GM19324 (cell line): ENCODE measurements at regions not wholly inside any gene's neighbourhood (a gene's known extent, or its start where the extent isn't known, plus 50 kb on each side); places are given as distances from the start of the nearest gene placed in this dataset.
"Not testable (repeated sequence)": the region's sequence is repeated elsewhere in the genome, so short reads cannot be mapped to it uniquely, and the experiment has no call there.

Experiments
- ATAC-seq: cut with Tn5 transposase; IDR thresholded peaks from one replicate; pipeline ENCODE4 v1.9.1; 2021; ENCODE audit warnings: mild to moderate bottlenecking, moderate library complexity; ENCODE audit not compliant: unreplicated experiment, low FRiP score

DNA sequence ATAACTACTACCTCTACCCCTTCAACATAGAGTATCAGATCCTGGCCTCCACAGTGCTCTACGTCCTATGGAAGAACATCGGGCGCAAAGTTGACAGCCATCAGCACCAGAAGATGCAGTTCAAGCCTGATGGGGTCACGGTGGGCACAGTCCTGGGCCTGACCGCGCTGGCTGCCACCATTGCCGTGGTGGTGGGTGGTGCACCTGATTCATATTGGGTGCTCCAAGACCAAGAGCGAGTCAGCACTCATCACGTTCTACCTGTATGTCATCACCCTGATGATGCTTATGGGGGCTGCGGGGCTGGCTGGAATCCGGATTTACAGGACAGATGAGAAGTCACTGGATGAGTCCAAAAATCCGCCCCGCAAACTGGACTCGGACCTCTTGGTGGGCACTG, 846.4 kb downstream of the RPIA start:
- ATAC-seq, result not testable (repeated sequence)

DNA sequence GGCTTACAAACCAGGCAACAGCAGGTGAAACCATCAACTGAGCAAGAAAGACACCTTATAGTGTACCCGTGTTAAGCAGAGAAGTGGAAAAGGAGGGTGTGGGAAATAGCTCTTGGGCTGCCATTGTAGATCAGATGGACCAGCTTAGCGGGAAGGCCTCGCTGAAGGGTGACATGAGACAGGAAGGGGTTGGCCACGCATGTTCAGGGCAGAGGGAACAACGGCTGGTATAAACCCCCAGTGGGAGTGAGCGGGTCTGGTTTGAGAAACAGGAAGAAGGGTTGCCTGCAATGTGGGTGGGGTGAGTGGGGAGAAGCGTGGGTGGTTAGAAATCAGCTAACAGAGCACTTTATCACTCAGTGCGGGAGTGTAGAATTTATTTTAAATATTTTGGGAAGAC, 852.6 kb downstream of the RPIA start:
- ATAC-seq, result not testable (repeated sequence)

DNA sequence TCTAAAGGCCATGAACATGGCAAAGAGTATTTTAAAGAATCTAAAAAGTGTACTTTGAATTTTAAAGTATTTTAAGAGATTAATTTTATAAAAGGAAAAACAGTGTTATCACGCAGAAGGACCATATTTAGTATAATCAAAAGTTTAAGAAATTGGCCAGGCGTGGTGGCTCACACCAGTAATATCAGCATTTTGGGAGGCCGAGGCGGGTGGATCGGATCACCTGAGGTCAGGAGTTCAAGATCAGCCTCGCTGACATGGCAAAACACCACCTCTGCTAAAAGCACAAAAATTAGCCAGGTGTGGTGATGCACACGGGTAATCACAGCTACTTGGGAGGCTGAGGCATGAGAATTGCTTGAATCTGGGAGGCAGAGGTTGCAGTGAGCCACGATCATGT, 887.7 kb downstream of the RPIA start:
- not testable (repeated sequence) for ATAC-seq

DNA sequence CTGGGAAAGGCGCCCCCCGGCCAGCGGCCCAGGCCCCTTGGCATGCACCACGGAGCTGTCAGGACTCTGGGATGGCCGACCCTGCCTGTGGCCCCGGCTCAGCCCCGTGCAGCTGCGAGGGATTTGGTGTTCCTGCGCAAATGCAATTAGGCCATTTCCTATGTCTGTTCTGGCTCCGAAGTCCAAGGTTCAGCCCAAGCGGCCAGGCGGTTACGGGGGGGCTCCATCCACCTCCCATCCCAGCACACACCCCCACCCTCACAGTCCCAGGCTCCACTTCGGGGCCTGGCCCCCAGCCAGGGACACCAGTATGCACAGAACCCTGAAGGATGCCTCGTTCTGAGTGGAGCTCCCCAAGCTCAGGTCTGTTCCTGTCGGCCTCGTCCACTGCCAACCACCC, 891.3 kb downstream of the RPIA start:
- not testable (repeated sequence) for ATAC-seq

DNA sequence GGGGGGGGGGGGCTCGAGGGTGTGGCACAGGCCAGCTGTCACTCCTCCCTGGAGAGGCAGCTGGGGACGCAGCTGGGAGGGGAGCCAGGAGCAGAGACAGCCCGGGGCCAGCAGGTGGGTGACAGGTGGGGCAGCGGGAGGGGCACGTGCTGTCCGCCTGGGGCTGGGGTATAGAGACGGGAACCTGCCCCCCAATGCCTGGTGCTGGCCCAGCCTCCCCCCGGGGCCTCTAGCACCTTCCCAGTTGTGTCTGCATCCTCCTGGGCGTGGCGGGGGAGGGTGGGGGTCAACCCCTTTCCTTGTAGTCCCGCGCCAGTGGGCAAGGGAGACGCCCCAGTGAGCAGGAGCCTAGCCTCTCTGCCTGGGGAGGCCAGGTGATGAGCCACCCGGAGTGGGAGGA, 892.6 kb downstream of the RPIA start:
- ATAC-seq, result not testable (repeated sequence)

DNA sequence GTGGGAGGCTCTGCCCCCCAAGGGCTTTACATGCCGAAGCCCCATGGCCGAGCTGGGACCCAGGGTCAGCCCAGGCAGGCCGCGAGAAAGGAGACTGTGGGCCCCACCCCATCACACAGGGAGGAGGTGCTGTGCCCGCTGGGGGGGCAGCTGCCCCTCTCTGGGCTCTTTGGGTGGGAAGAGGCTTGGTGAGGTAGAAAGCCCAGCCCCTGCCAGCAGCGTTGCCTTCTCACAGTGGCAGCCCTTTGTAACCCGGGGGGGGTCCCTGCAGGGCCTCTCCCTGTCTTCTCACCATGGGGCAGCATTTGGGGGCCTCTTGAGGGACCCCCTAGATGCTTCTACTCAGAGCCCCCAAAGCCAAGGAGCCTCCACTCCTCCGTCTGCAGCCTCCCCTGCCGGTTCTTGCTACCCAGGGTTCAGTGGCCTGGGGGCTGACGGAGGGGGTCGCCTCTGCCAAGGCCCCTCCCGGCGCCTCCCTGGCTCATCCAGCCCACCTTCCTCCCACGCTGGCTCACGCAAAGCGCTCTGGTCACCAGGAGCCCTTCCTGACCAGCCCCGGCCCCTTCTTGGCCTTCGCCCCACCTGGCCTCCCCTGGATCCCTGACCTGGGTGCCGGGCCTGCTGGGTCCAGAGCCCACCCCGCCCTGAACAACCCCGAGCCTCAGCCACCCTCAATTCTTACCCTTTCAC, 893.5 kb downstream of the RPIA start:
- not testable (repeated sequence) for ATAC-seq

DNA sequence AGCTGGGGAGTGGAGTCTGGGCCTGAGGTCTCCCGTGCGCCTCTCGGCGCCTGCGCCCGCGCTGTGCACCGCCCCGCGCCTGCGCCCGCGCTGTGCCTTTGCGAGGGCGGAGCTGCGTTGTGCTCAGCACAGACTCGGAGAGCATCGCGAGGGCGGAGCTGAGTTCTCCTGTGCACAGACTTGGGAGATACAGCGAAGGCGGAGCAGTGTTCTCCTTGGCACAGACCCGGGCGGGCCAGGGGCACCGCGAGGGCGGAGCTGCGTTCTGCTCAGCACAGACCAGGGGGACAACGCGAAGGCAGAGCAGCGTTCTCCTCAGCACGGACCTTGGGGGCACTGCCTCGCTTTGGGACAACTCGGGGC, 894.1 kb downstream of the RPIA start:
- peak; percentile 100 for ATAC-seq

DNA sequence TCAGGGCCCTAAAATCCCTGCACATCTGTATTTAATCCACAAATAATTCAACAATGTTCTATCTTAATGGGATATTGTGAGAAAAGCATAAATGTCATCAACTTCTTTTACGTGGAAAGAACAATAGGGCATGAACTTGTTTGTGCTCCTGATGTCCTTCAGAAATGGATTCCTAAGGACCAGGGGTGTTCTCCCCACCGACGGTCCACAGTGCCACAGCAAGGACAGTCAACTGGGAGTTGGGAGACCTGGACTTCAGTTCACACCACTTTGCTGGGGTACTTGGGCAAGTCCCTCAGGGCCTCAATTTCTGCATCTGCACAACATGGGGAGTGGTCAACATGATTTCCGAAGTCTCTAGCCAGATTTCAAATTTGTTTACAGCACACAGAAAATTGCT, 908.4 kb downstream of the RPIA start:
- not testable (repeated sequence) for ATAC-seq

DNA sequence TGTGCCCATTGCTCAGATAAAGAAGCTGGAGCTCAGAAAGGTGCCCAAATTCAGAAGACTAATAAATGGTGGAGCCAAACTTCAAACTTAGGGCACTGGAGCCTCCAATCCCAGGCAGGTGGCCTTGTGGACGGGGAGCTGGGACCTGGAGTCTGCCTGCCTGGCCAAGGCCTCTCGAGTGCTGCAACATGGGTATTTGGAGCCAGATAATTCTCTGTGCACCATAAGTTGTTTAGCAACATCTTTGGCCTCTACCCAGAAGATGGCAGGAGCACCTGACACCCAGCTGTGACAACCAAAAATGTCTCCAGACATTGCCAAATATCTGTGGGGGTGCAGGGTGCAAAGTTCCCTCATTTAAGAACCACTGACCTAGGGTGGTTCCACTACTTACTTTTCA, 915.0 kb downstream of the RPIA start:
- ATAC-seq, result not testable (repeated sequence)

DNA sequence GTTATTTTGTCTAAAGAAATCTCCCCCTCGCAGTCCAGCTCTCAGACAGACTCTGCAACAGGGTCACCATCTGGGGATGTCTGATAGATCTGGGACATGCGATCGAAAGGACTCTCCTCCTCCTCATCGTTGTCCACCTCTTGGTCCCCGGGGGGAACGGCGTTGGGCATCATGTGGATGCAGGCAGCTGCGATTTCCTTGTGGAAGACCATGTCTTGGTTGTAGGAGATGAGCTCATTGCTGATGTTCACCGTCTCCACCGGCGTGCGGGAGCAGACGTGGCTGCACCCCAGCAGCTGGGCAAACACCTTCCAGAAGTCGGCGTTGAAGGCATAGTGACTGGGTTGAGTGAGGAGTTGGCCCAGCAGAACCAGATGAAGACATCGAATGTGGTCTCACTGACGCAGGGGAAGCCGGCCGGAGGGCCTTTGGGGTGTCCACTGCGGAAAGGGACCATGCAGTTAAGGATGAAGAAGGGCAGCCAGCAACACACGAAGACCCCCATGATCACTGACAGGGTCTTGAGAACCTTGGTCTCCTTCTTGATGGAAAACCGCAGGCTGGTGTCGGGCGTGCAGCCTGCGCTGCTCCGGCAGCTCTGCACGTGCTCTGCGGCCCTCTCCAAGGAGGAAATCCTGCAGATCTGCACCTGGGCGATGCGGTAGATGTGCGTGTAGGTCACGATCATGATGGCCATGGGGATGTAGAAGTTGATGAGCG, 918.9 kb downstream of the RPIA start:
- not testable (repeated sequence) for ATAC-seq

DNA sequence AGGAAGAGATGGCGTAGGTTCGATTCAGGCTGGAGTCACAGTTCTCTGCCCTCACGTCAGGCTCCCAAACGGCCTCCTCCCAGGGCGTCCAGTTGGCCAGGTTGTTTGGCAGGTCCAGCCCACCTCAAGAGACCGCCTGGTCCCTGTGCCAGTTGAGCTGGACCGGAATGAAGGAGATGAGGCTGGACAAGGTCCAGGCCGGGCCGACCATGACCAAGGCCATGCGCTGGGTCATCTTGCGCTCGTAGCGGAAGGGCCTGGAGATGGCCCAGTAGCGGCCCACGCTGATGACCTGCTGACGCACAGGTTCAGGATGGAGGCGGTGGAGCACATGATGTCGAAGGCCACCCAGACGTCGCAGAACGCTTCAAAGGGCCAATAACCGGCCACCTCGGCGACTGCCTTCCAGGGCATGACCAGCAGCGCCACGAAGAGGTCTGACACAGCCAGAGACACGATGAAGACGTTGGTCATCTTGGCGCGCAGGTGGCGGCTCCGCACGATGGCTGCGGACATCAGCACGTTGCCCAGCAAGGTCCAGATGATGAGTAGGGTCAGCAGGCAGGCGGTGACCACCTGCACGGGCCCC, 919.5 kb downstream of the RPIA start:
- ATAC-seq, result not testable (repeated sequence)

DNA sequence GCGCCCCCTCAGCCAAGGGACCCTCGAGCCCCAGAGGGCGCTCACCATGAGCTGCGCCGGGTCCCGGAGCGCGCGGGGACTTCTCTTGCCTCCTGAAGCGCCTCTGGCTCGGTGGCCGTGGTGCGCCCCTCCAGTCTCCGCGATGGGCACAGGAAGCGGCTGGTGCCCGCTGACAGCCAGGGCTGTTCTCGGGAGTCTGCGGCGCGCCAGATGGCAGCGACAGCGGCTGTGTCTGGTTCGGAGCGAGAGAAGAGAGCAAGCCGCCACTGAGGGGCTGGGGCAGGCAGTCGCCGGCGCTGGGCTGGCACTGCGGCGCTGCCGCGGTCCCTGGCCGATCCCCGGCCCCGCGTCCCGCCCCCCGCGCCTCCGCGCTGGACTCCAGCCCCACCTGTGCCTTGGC, 920.2 kb downstream of the RPIA start:
- not testable (repeated sequence) for ATAC-seq

DNA sequence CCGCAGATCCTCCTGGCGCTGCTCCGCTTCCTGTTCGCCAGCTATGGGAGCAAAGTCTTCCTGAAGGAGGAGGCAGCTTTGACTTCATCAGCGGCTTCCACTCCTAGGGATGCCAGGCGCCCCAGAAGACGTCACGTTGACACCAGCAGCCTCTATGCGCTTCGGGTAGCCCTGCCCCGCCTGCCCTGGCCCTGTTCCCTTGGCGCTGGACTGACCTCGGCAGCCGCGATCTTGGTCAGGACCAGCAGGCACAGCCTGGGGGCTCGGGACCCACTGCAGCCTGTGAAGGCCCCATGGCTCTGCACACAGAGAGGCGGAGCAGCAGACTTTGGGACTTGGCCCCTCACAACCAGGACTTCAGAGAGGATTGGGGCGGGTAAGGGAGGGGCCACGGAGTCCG, 957.8 kb downstream of the RPIA start:
- ATAC-seq, result not testable (repeated sequence)

DNA sequence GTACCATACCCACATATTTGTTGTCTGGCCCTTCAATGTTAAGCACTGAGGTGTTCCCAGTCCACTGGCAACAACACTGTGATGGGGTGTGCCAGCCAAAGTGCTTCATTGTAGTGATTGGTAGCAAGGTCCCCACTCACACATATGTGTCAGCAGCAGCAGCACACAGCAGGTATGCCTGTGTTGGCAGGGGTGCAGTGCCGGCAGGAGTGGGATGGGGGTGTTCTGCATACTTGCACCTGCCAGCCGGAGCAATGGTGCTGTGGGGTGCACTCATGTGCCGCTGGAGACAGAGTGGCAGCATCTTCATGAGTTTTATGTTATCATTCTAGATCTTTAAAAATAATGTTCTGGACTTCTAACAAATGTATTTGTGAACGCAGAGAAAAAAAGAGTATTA, 987.8 kb downstream of the RPIA start:
- not testable (repeated sequence) for ATAC-seq
